ENCODE measurements at regions not wholly inside any gene's neighbourhood (a gene's known extent, or its start where the extent isn't known, plus 50 kb on each side); places are given as distances from the start of the nearest gene placed in this dataset.

DNA sequence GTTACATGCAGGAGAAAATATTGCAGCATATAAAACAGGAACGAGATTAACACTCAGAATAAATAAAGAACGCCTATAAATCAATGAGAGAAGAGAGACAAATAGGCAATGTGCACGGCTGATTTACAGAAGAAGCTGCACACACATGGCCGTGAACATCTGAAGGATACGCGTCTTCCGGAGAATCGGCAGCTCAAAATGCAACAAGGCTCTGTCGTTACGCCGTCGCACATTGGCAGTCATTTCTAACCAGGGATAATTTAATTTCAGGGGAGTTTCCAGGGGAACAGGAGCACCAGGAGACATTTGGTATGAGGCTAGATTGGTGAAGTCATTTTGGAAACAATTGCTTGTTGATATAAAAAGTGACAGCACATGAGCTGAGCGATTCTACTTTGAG is 745.2 kb downstream of the BRD1 start:
- H3K4me1 ChIP-seq (ENCODE audit: control insufficient read depth, insufficient read depth, low read length): no peaks in the 10 kb centered on the region
- H3K27me3 ChIP-seq (ENCODE audit: control insufficient read depth, insufficient read depth, low read length): no peaks in the 10 kb centered on the region
- DNase-seq (no peak), ATAC-seq (no peak)
- no peaks in the 10 kb centered on the region for H3K36me3 Mint-ChIP-seq
- H3K27ac Mint-ChIP-seq: no peak overlapping the region
- no peaks in the 10 kb centered on the region for H3K9me3 Mint-ChIP-seq
- no peaks in the 10 kb centered on the region for H3K27me3 Mint-ChIP-seq (ENCODE audit: low read depth in 2 of 2)
- H3K36me3 ChIP-seq (ENCODE audit: control insufficient read depth, insufficient read depth, low read length): no peaks in the 10 kb centered on the region
- H3K9me3 ChIP-seq (ENCODE audit: control insufficient read depth, insufficient read depth, low read length): no peaks in the 10 kb centered on the region
- H3K4me1 Mint-ChIP-seq: no peaks in the 10 kb centered on the region
- no peak overlapping the region for H3K27ac ChIP-seq (ENCODE audit: low read length)
- no peak overlapping the region for H3K4me3 ChIP-seq (ENCODE audit: low read length)
- intact Hi-C loops (cut with micrococcal nuclease): no loop called here
- H3K4me3 Mint-ChIP-seq: no peak overlapping the region
- 87% methylated on average over 13 of the region's 13 CpGs for WGBS (ENCODE audit: insufficient coverage)
- TF ChIP-seq, protein P1, sequence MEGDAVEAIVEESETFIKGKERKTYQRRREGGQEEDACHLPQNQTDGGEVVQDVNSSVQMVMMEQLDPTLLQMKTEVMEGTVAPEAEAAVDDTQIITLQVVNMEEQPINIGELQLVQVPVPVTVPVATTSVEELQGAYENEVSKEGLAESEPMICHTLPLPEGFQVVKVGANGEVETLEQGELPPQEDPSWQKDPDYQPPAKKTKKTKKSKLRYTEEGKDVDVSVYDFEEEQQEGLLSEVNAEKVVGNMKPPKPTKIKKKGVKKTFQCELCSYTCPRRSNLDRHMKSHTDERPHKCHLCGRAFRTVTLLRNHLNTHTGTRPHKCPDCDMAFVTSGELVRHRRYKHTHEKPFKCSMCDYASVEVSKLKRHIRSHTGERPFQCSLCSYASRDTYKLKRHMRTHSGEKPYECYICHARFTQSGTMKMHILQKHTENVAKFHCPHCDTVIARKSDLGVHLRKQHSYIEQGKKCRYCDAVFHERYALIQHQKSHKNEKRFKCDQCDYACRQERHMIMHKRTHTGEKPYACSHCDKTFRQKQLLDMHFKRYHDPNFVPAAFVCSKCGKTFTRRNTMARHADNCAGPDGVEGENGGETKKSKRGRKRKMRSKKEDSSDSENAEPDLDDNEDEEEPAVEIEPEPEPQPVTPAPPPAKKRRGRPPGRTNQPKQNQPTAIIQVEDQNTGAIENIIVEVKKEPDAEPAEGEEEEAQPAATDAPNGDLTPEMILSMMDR (IDR thresholded peaks at IDR 0.05): no peak

DNA sequence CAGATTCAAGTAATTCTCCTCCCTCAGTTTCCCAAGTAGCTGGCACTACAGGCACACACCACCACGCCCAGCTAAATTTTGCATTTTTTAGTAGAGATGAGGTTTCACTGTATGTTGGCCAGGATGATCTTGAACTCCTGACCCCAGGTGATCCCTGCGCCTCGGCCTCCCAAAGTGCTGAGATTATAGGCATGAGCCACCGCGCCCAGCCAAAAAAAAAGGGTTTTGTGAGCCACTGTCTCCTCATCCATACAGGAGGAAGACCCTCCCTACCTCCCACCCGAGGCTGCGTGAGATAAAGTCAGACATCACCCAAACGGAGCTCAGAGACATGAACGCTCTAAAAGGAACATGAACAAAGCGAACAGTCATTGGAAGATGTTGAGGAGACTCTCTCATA is 745.7 kb downstream of the BRD1 start:
- Mint-ChIP-seq H3K4me3 (no peak overlapping the region), H3K36me3 (no peaks in the 10 kb centered on the region), H3K27ac (no peak overlapping the region), H3K9me3 (no peaks in the 10 kb centered on the region), H3K4me1 (no peaks in the 10 kb centered on the region), H3K27me3 (ENCODE audit: low read depth in 2 of 2) (no peaks in the 10 kb centered on the region)
- 82% methylated on average over 7 of the region's 10 CpGs for WGBS (ENCODE audit: insufficient coverage)
- no peaks in the 10 kb centered on the region for H3K4me1 ChIP-seq (ENCODE audit: control insufficient read depth, insufficient read depth, low read length)
- no peak for ATAC-seq
- DNase-seq: no peak
- no peaks in the 10 kb centered on the region for H3K27me3 ChIP-seq (ENCODE audit: control insufficient read depth, insufficient read depth, low read length)
- TF ChIP-seq, protein P1 (IDR thresholded peaks at IDR 0.05): no peak
- no peaks in the 10 kb centered on the region for H3K36me3 ChIP-seq (ENCODE audit: control insufficient read depth, insufficient read depth, low read length)
- H3K9me3 ChIP-seq (ENCODE audit: control insufficient read depth, insufficient read depth, low read length): no peaks in the 10 kb centered on the region
- intact Hi-C loops (cut with micrococcal nuclease): no loop called here
- no peak overlapping the region for H3K4me3 ChIP-seq (ENCODE audit: low read length)
- H3K27ac ChIP-seq (ENCODE audit: low read length): no peak overlapping the region

DNA sequence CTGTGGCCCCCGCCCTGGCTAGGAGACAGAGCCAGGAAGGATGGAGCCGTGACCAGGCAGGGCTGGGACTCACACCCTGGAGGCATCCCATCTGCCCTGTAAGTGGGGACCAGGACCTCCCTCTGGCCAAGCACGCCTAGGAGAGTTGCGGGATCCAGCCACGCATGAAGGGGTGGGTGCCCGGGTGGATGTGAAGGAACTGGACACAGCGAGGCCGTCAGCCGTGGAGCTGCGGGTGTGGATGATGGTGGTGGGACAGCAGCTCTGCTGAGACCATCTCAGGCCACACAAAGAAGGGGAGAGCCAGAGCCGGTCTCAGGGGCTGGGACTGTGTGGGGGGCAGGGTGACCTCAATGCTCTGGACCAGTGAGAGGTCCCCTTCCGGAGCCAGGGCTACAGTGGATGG is 746.4 kb downstream of the BRD1 start:
- Mint-ChIP-seq H3K4me1 (no peaks in the 10 kb centered on the region), H3K27ac (no peak overlapping the region), H3K4me3 (no peak overlapping the region), H3K27me3 (ENCODE audit: low read depth in 2 of 2) (no peaks in the 10 kb centered on the region), H3K36me3 (no peaks in the 10 kb centered on the region), H3K9me3 (no peaks in the 10 kb centered on the region)
- H3K27me3 ChIP-seq (ENCODE audit: control insufficient read depth, insufficient read depth, low read length): no peaks in the 10 kb centered on the region
- no peak overlapping the region for H3K4me3 ChIP-seq (ENCODE audit: low read length)
- 84% methylated on average over 12 of the region's 12 CpGs for WGBS (ENCODE audit: insufficient coverage)
- DNase-seq: no peak
- ATAC-seq: no peak
- H3K4me1 ChIP-seq (ENCODE audit: control insufficient read depth, insufficient read depth, low read length): no peaks in the 10 kb centered on the region
- no peaks in the 10 kb centered on the region for H3K9me3 ChIP-seq (ENCODE audit: control insufficient read depth, insufficient read depth, low read length)
- intact Hi-C loops (cut with micrococcal nuclease): no loop called here
- no peak overlapping the region for H3K27ac ChIP-seq (ENCODE audit: low read length)
- no peaks in the 10 kb centered on the region for H3K36me3 ChIP-seq (ENCODE audit: control insufficient read depth, insufficient read depth, low read length)
- TF ChIP-seq, protein P1 (IDR thresholded peaks at IDR 0.05): no peak

DNA sequence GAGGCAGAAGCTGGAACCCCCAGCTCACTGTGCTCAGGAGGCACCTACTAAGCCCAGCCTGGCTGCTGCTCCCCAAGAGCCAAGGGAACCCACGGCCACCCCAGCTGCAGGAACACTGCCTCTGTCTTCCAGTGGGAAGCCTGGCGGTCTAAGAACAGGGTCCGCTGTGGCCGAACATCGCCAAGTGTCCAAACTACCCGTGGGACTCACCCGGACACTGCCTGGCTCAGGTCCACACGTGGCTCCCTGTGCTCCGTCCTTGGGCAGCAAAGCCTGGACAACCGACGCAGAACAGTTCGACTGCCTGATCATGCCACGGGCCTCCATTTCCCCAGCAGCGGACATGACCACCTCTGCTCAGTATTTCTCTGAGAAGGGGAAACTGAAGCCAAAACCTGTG is 747.0 kb downstream of the BRD1 start:
- no peaks in the 10 kb centered on the region for H3K36me3 Mint-ChIP-seq
- no peaks in the 10 kb centered on the region for H3K9me3 ChIP-seq (ENCODE audit: control insufficient read depth, insufficient read depth, low read length)
- no peak for DNase-seq
- TF ChIP-seq, protein P1 (IDR thresholded peaks at IDR 0.05): no peak
- H3K27ac ChIP-seq (ENCODE audit: low read length): no peak overlapping the region
- H3K4me1 Mint-ChIP-seq: no peaks in the 10 kb centered on the region
- H3K4me1 ChIP-seq (ENCODE audit: control insufficient read depth, insufficient read depth, low read length): no peaks in the 10 kb centered on the region
- H3K27me3 ChIP-seq (ENCODE audit: control insufficient read depth, insufficient read depth, low read length): no peaks in the 10 kb centered on the region
- H3K9me3 Mint-ChIP-seq: no peaks in the 10 kb centered on the region
- no peak overlapping the region for H3K4me3 ChIP-seq (ENCODE audit: low read length)
- no peaks in the 10 kb centered on the region for H3K27me3 Mint-ChIP-seq (ENCODE audit: low read depth in 2 of 2)
- ATAC-seq: no peak
- no peak overlapping the region for H3K27ac Mint-ChIP-seq
- H3K36me3 ChIP-seq (ENCODE audit: control insufficient read depth, insufficient read depth, low read length): no peaks in the 10 kb centered on the region
- intact Hi-C loops (cut with micrococcal nuclease): no loop called here
- H3K4me3 Mint-ChIP-seq: no peak overlapping the region
- WGBS (ENCODE audit: insufficient coverage): 80% methylated on average over 14 of the region's 14 CpGs
